ENCODE measurements at regions not wholly inside any gene's neighbourhood (a gene's known extent, or its start where the extent isn't known, plus 50 kb on each side); places are given as distances from the start of the nearest gene placed in this dataset.

- TF ChIP-seq, protein P1, sequence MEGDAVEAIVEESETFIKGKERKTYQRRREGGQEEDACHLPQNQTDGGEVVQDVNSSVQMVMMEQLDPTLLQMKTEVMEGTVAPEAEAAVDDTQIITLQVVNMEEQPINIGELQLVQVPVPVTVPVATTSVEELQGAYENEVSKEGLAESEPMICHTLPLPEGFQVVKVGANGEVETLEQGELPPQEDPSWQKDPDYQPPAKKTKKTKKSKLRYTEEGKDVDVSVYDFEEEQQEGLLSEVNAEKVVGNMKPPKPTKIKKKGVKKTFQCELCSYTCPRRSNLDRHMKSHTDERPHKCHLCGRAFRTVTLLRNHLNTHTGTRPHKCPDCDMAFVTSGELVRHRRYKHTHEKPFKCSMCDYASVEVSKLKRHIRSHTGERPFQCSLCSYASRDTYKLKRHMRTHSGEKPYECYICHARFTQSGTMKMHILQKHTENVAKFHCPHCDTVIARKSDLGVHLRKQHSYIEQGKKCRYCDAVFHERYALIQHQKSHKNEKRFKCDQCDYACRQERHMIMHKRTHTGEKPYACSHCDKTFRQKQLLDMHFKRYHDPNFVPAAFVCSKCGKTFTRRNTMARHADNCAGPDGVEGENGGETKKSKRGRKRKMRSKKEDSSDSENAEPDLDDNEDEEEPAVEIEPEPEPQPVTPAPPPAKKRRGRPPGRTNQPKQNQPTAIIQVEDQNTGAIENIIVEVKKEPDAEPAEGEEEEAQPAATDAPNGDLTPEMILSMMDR (IDR thresholded peaks at IDR 0.05; ENCODE audit: insufficient read depth, low read length), result no peak
- TF ChIP-seq POLR2AphosphoS5 (IDR thresholded peaks at IDR 0.05; ENCODE audit: low read depth) (no peak), GABPA (IDR thresholded peaks at IDR 0.05; ENCODE audit: low read depth) (no peak), REST (IDR thresholded peaks at IDR 0.05; ENCODE audit: insufficient replicate concordance, low read depth) (no peak), SPI1 (IDR thresholded peaks at IDR 0.05; ENCODE audit: borderline replicate concordance, low read depth) (no peak)
Observed at GRCh38 chr15:98561169-98561941, 87.0 kb upstream of the IGF1R start.
